WTC11 (cell line): ENCODE measurements at regions not wholly inside any gene's neighbourhood (a gene's known extent, or its start where the extent isn't known, plus 50 kb on each side); places are given as distances from the start of the nearest gene placed in this dataset.

ENCODE experiments used
- CBFB ChIP-seq: sonication (generic); formaldehyde crosslinking; IDR thresholded peaks from 2 replicates; pipeline ENCODE4 v1.8.1; 2022; ENCODE audit warnings: mild to moderate bottlenecking, low read depth, missing genetic modification reagents
- ETV6 ChIP-seq: sonication (generic); formaldehyde crosslinking; IDR thresholded peaks from 2 replicates; pipeline ENCODE4 v1.8.1; 2022; ENCODE audit warnings: mild to moderate bottlenecking, missing genetic modification reagents
- NR2C2 ChIP-seq: sonication (generic); formaldehyde crosslinking; IDR thresholded peaks from 2 replicates; pipeline ENCODE4 v1.8.0; 2022; ENCODE audit warnings: mild to moderate bottlenecking, missing genetic modification reagents
- PRDM15 ChIP-seq: sonication (generic); formaldehyde crosslinking; IDR thresholded peaks from 2 replicates; pipeline ENCODE4 v1.8.0; 2022; ENCODE audit warnings: missing genetic modification reagents
- ZNF138 ChIP-seq: sonication (generic); formaldehyde crosslinking; conservative IDR thresholded peaks from 2 replicates; pipeline ENCODE4 v1.8.1; 2022; ENCODE audit warnings: mild to moderate bottlenecking, moderate library complexity, missing genetic modification reagents
- TF ChIP-seq, protein P1 (sequence below): fragments of 200-600 bp; IDR thresholded peaks from 2 replicates; pipeline ENCODE4 v1.8.0; 2022; ENCODE audit warnings: antibody characterized with exemption
- TF ChIP-seq, protein P2 (sequence below): sonication (generic); formaldehyde crosslinking; IDR thresholded peaks from 2 replicates; pipeline ENCODE4 v1.8.0; 2023; ENCODE audit warnings: missing genetic modification reagents, mild to moderate bottlenecking, borderline replicate concordance
- TF ChIP-seq, protein P3 (sequence below): sonication (generic); formaldehyde crosslinking; IDR thresholded peaks from 2 replicates; pipeline ENCODE4 v1.8.1; 2022; ENCODE audit warnings: mild to moderate bottlenecking, missing genetic modification reagents, moderate library complexity, borderline replicate concordance

- TF ChIP-seq NR2C2 (CRISPR knock-in tag) (no peak), PRDM15 (CRISPR knock-in tag) (no peak), ZNF138 (CRISPR knock-in tag) (no peak), ETV6 (no peak), CBFB (CRISPR knock-in tag) (no peak)
- TF ChIP-seq, protein P1, sequence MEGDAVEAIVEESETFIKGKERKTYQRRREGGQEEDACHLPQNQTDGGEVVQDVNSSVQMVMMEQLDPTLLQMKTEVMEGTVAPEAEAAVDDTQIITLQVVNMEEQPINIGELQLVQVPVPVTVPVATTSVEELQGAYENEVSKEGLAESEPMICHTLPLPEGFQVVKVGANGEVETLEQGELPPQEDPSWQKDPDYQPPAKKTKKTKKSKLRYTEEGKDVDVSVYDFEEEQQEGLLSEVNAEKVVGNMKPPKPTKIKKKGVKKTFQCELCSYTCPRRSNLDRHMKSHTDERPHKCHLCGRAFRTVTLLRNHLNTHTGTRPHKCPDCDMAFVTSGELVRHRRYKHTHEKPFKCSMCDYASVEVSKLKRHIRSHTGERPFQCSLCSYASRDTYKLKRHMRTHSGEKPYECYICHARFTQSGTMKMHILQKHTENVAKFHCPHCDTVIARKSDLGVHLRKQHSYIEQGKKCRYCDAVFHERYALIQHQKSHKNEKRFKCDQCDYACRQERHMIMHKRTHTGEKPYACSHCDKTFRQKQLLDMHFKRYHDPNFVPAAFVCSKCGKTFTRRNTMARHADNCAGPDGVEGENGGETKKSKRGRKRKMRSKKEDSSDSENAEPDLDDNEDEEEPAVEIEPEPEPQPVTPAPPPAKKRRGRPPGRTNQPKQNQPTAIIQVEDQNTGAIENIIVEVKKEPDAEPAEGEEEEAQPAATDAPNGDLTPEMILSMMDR: no peak
- TF ChIP-seq, protein P2, sequence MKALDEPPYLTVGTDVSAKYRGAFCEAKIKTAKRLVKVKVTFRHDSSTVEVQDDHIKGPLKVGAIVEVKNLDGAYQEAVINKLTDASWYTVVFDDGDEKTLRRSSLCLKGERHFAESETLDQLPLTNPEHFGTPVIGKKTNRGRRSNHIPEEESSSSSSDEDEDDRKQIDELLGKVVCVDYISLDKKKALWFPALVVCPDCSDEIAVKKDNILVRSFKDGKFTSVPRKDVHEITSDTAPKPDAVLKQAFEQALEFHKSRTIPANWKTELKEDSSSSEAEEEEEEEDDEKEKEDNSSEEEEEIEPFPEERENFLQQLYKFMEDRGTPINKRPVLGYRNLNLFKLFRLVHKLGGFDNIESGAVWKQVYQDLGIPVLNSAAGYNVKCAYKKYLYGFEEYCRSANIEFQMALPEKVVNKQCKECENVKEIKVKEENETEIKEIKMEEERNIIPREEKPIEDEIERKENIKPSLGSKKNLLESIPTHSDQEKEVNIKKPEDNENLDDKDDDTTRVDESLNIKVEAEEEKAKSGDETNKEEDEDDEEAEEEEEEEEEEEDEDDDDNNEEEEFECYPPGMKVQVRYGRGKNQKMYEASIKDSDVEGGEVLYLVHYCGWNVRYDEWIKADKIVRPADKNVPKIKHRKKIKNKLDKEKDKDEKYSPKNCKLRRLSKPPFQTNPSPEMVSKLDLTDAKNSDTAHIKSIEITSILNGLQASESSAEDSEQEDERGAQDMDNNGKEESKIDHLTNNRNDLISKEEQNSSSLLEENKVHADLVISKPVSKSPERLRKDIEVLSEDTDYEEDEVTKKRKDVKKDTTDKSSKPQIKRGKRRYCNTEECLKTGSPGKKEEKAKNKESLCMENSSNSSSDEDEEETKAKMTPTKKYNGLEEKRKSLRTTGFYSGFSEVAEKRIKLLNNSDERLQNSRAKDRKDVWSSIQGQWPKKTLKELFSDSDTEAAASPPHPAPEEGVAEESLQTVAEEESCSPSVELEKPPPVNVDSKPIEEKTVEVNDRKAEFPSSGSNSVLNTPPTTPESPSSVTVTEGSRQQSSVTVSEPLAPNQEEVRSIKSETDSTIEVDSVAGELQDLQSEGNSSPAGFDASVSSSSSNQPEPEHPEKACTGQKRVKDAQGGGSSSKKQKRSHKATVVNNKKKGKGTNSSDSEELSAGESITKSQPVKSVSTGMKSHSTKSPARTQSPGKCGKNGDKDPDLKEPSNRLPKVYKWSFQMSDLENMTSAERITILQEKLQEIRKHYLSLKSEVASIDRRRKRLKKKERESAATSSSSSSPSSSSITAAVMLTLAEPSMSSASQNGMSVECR: no peak
- TF ChIP-seq, protein P3, sequence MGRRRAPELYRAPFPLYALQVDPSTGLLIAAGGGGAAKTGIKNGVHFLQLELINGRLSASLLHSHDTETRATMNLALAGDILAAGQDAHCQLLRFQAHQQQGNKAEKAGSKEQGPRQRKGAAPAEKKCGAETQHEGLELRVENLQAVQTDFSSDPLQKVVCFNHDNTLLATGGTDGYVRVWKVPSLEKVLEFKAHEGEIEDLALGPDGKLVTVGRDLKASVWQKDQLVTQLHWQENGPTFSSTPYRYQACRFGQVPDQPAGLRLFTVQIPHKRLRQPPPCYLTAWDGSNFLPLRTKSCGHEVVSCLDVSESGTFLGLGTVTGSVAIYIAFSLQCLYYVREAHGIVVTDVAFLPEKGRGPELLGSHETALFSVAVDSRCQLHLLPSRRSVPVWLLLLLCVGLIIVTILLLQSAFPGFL (CRISPR knock-in tag): no peak
These were observed 67.6 kb upstream of the CAV2 start for GRCh38 chr7:116431787-116432526.
